Glutamatergic neuron (in vitro differentiated cells): ENCODE measurements at regions not wholly inside any gene's neighbourhood (a gene's known extent, or its start where the extent isn't known, plus 50 kb on each side); places are given as distances from the start of the nearest gene placed in this dataset.
"Not testable (repeated sequence)": the region's sequence is repeated elsewhere in the genome, so short reads cannot be mapped to it uniquely, and the experiment has no call there.

ENCODE experiments used
- DNase-seq: peaks from one replicate; pipeline ENCODE4 v3.0.0; 2022
- H3K27ac Mint-ChIP-seq: one replicate; pipeline ENCODE4 v1.8.0; 2020; ENCODE audit warnings: mild to moderate bottlenecking, mixed read lengths, inconsistent platforms; ENCODE audit not compliant: unreplicated experiment
- H3K27me3 Mint-ChIP-seq: one replicate; pipeline ENCODE4 v1.8.0; 2020; ENCODE audit warnings: mild to moderate bottlenecking, moderate library complexity, mixed read lengths, inconsistent platforms; ENCODE audit not compliant: unreplicated experiment
- H3K36me3 Mint-ChIP-seq: one replicate; pipeline ENCODE4 v1.8.0; 2020; ENCODE audit warnings: mild to moderate bottlenecking, mixed read lengths, inconsistent platforms; ENCODE audit not compliant: unreplicated experiment
- H3K4me1 Mint-ChIP-seq: one replicate; pipeline ENCODE4 v1.8.0; 2020; ENCODE audit warnings: mild to moderate bottlenecking, low read depth, mixed read lengths, inconsistent platforms; ENCODE audit not compliant: unreplicated experiment
- H3K4me3 Mint-ChIP-seq: one replicate; pipeline ENCODE4 v1.8.0; 2020; ENCODE audit warnings: mild to moderate bottlenecking, mixed read lengths, inconsistent platforms; ENCODE audit not compliant: unreplicated experiment
- H3K9me3 Mint-ChIP-seq: one replicate; pipeline ENCODE4 v1.8.0; 2020; ENCODE audit warnings: mild to moderate bottlenecking, moderate library complexity, mixed read lengths, inconsistent platforms; ENCODE audit not compliant: unreplicated experiment
- CTCF ChIP-seq: fragments of 200-600 bp; sonication (generic); IDR thresholded peaks from one replicate; pipeline ENCODE4 v1.5.0; 2021; ENCODE audit not compliant: partially characterized antibody, unreplicated experiment

GRCh38 chr6:74448850-74449249 is 752.8 kb downstream of the CD109 start:
- Mint-ChIP-seq H3K27ac (no peak overlapping the region), H3K27me3 (no peaks in the 10 kb centered on the region), H3K4me3 (no peak overlapping the region), H3K4me1 (no peaks in the 10 kb centered on the region), H3K9me3 (no peaks in the 10 kb centered on the region), H3K36me3 (no peaks in the 10 kb centered on the region)
- TF ChIP-seq CTCF, result no peak
- no peak for DNase-seq

- H3K9me3 Mint-ChIP-seq, result no peaks in the 10 kb centered on the region
- TF ChIP-seq CTCF, result no peak
- no peaks in the 10 kb centered on the region for H3K4me1 Mint-ChIP-seq
- H3K27me3 Mint-ChIP-seq, result no peaks in the 10 kb centered on the region
- no peaks in the 10 kb centered on the region for H3K36me3 Mint-ChIP-seq
- DNase-seq, result no peak
- H3K27ac Mint-ChIP-seq, result no peak overlapping the region
- no peak overlapping the region for H3K4me3 Mint-ChIP-seq
Measured at GRCh38 chr6:74447013-74447412, 751.0 kb downstream of the CD109 start.

- H3K27ac Mint-ChIP-seq, result no peak overlapping the region
- no peak for DNase-seq
- H3K9me3 Mint-ChIP-seq, result peaks cover 2% of the 10 kb centered on the region
- no peak overlapping the region for H3K4me3 Mint-ChIP-seq
- no peak for TF ChIP-seq CTCF
- H3K4me1 Mint-ChIP-seq, result no peaks in the 10 kb centered on the region
- no peaks in the 10 kb centered on the region for H3K27me3 Mint-ChIP-seq
- H3K36me3 Mint-ChIP-seq, result no peaks in the 10 kb centered on the region
Measured at GRCh38 chr6:74439123-74439811, 743.3 kb downstream of the CD109 start.

- not testable (repeated sequence) for DNase-seq, H3K9me3 Mint-ChIP-seq, H3K36me3 Mint-ChIP-seq
Measured at GRCh38 chr6:74438395-74438794, 742.4 kb downstream of the CD109 start.

GRCh38 chr6:74434171-74434570 is 738.2 kb downstream of the CD109 start:
- no peaks in the 10 kb centered on the region for H3K4me1 Mint-ChIP-seq
- H3K9me3 Mint-ChIP-seq, result no peaks in the 10 kb centered on the region
- H3K4me3 Mint-ChIP-seq, result no peak overlapping the region
- TF ChIP-seq CTCF, result no peak
- no peaks in the 10 kb centered on the region for H3K27me3 Mint-ChIP-seq
- H3K27ac Mint-ChIP-seq, result no peak overlapping the region
- no peak for DNase-seq
- no peaks in the 10 kb centered on the region for H3K36me3 Mint-ChIP-seq

More at GRCh38 chr6:74438395-74438794, 742.4 kb downstream of the CD109 start:
- not testable (repeated sequence) for H3K27ac Mint-ChIP-seq, H3K4me1 Mint-ChIP-seq, H3K4me3 Mint-ChIP-seq, H3K27me3 Mint-ChIP-seq
